Activated naive CD8-positive, alpha-beta T cell treated with anti-CD3 and anti-CD28 coated beads, Interleukin-2, amount 10 ng/mL, durations not matched to agents 7 days and 5 days (primary cell): ENCODE measurements at regions not wholly inside any gene's neighbourhood (a gene's known extent, or its start where the extent isn't known, plus 50 kb on each side); places are given as distances from the start of the nearest gene placed in this dataset.

Experiments used
- ATAC-seq: fragments of 150-1000 bp; cut with Tn5 transposase; one replicate; pipeline ENCODE4 v1.10.0; 2021; ENCODE audit warnings: low read depth, moderate library complexity
- POLR2A ChIA-PET: fragments of 350-600 bp; sonication (Branson Sonifier 250); formaldehyde crosslinking; loops from one replicate; lab custom pipeline; 2021; ENCODE audit warnings: antibody characterized with exemption; lab: Charles Lee
- DNase-seq: peaks from one replicate; pipeline ENCODE4 v3.0.0; 2021
- H3K27ac Mint-ChIP-seq: one replicate; pipeline ENCODE4 v1.8.0; 2022; ENCODE audit warnings: mild to moderate bottlenecking, mixed read lengths
- H3K27me3 Mint-ChIP-seq: one replicate; pipeline ENCODE4 v1.8.0; 2022; ENCODE audit warnings: mild to moderate bottlenecking, moderate library complexity, mixed read lengths
- H3K36me3 Mint-ChIP-seq: one replicate; pipeline ENCODE4 v1.8.0; 2021; ENCODE audit warnings: mild to moderate bottlenecking, mixed read lengths
- H3K4me1 Mint-ChIP-seq: one replicate; pipeline ENCODE4 v1.8.0; 2021; ENCODE audit warnings: mixed read lengths
- H3K4me3 Mint-ChIP-seq: one replicate; pipeline ENCODE4 v1.8.0; 2022; ENCODE audit warnings: mild to moderate bottlenecking, moderate library complexity, mixed read lengths
- H3K9me3 Mint-ChIP-seq: one replicate; pipeline ENCODE4 v1.8.0; 2021; ENCODE audit warnings: mixed read lengths

- ATAC-seq: no peak
- peaks cover 66% of the 10 kb centered on the region for H3K27me3 Mint-ChIP-seq
- H3K9me3 Mint-ChIP-seq: no peaks in the 10 kb centered on the region
- H3K4me3 Mint-ChIP-seq: no peak overlapping the region
- no peaks in the 10 kb centered on the region for H3K36me3 Mint-ChIP-seq
- no peak for DNase-seq
- H3K27ac Mint-ChIP-seq: no peak overlapping the region
- POLR2A ChIA-PET: no interaction called here
- H3K4me1 Mint-ChIP-seq: no peaks in the 10 kb centered on the region
These were observed 162.3 kb downstream of the ZNF281 start for GRCh38 chr1:200247518-200247917.

- DNase-seq (no peak), ATAC-seq (no peak)
- Mint-ChIP-seq H3K36me3 (no peaks in the 10 kb centered on the region), H3K4me3 (no peak overlapping the region), H3K27me3 (peaks cover 58% of the 10 kb centered on the region), H3K9me3 (no peaks in the 10 kb centered on the region), H3K27ac (no peak overlapping the region), H3K4me1 (peaks cover 4% of the 10 kb centered on the region)
- POLR2A ChIA-PET: no interaction called here
These were observed 164.4 kb downstream of the ZNF281 start for GRCh38 chr1:200245473-200245872.

GRCh38 chr1:200243042-200243437 lies 166.8 kb downstream of the ZNF281 start:
- Mint-ChIP-seq H3K27me3 (peaks cover 58% of the 10 kb centered on the region), H3K27ac (no peak overlapping the region), H3K36me3 (no peaks in the 10 kb centered on the region), H3K4me1 (peaks cover 4% of the 10 kb centered on the region), H3K4me3 (no peak overlapping the region), H3K9me3 (no peaks in the 10 kb centered on the region)
- ATAC-seq (no peak), DNase-seq (no peak)
- POLR2A ChIA-PET: no interaction called here

GRCh38 chr1:200242110-200243041 lies 167.5 kb downstream of the ZNF281 start:
- Mint-ChIP-seq H3K27me3 (peaks cover 51% of the 10 kb centered on the region), H3K27ac (no peak overlapping the region), H3K36me3 (no peaks in the 10 kb centered on the region), H3K4me1 (peaks cover 4% of the 10 kb centered on the region), H3K4me3 (no peak overlapping the region), H3K9me3 (no peaks in the 10 kb centered on the region)
- POLR2A ChIA-PET: no interaction called here
- DNase-seq (no peak), ATAC-seq (no peak)

GRCh38 chr1:200240656-200241055 lies 169.2 kb downstream of the ZNF281 start:
- ATAC-seq (no peak), DNase-seq (no peak)
- Mint-ChIP-seq H3K27me3 (peaks cover 46% of the 10 kb centered on the region), H3K9me3 (no peaks in the 10 kb centered on the region), H3K36me3 (no peaks in the 10 kb centered on the region), H3K27ac (no peak overlapping the region), H3K4me1 (peaks cover 4% of the 10 kb centered on the region), H3K4me3 (no peak overlapping the region)
- POLR2A ChIA-PET: no interaction called here

GRCh38 chr1:200238311-200238710 lies 171.5 kb downstream of the ZNF281 start:
- no peak for ATAC-seq
- no peak overlapping the region for H3K27ac Mint-ChIP-seq
- H3K27me3 Mint-ChIP-seq: peaks cover 35% of the 10 kb centered on the region
- H3K4me3 Mint-ChIP-seq: no peak overlapping the region
- POLR2A ChIA-PET: no interaction called here
- H3K4me1 Mint-ChIP-seq: peaks cover 4% of the 10 kb centered on the region
- DNase-seq: no peak
- H3K36me3 Mint-ChIP-seq: no peaks in the 10 kb centered on the region
- H3K9me3 Mint-ChIP-seq: no peaks in the 10 kb centered on the region

DNA sequence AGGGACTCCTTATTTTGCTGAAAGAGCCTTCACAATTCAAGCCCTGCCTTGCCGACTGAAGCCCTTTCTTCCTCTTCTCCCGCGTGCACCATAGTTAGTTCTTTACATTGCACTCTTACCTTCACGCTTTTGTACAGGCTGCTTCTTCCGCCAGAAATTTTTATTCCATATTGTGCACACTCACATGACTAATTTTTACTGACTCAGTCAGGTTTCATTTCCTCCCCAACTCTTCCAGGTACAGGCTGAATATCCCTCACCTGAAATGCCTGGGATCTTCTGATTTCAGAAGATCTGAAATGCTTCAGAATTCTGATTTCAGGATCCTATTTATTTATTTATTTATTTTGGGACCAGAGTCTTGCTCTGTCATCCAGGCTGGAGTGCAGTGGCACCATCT lies 172.8 kb downstream of the ZNF281 start:
- ATAC-seq (no peak), DNase-seq (no peak)
- Mint-ChIP-seq H3K4me1 (peaks cover 4% of the 10 kb centered on the region), H3K27ac (no peak overlapping the region), H3K27me3 (peaks cover 30% of the 10 kb centered on the region), H3K36me3 (no peaks in the 10 kb centered on the region), H3K4me3 (no peak overlapping the region), H3K9me3 (no peaks in the 10 kb centered on the region)
- POLR2A ChIA-PET: no interaction called here

- POLR2A ChIA-PET: no interaction called here
- H3K36me3 Mint-ChIP-seq: no peaks in the 10 kb centered on the region
- no peaks in the 10 kb centered on the region for H3K4me1 Mint-ChIP-seq
- no peak overlapping the region for H3K4me3 Mint-ChIP-seq
- H3K9me3 Mint-ChIP-seq: no peaks in the 10 kb centered on the region
- H3K27me3 Mint-ChIP-seq: peaks cover 24% of the 10 kb centered on the region
- DNase-seq: no peak
- H3K27ac Mint-ChIP-seq: no peak overlapping the region
- ATAC-seq: no peak
These were observed 174.9 kb downstream of the ZNF281 start for GRCh38 chr1:200234938-200235337.

GRCh38 chr1:200233393-200233792 lies 176.4 kb downstream of the ZNF281 start:
- H3K9me3 Mint-ChIP-seq: no peaks in the 10 kb centered on the region
- no peaks in the 10 kb centered on the region for H3K4me1 Mint-ChIP-seq
- ATAC-seq: no peak
- H3K27ac Mint-ChIP-seq: no peak overlapping the region
- no peaks in the 10 kb centered on the region for H3K36me3 Mint-ChIP-seq
- peaks cover 21% of the 10 kb centered on the region for H3K27me3 Mint-ChIP-seq
- POLR2A ChIA-PET: no interaction called here
- H3K4me3 Mint-ChIP-seq: no peak overlapping the region
- no peak for DNase-seq

DNA sequence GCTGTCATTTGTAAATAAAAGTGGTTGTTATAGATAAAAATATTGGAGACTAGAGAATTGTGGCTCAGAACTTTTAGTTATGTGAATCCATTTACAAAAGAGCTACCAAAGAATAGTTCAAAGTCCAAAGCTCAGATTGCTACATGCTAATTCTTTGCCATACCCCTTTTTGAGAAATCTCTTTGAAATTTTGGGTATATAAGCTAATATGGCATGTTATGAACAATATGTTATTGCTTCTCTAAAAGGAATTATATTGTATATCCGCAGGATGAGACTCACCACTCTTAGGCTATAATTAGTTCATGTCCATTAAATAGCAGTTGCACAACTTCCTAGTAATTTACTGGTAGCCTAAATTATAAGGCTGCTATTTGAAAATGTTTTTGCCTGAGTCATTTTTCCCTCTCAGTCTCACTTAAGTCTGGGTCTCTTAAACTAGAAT lies 178.0 kb downstream of the ZNF281 start:
- POLR2A ChIA-PET: no interaction called here
- Mint-ChIP-seq H3K27ac (no peak overlapping the region), H3K9me3 (no peaks in the 10 kb centered on the region), H3K4me3 (no peak overlapping the region), H3K4me1 (peaks cover 2% of the 10 kb centered on the region), H3K27me3 (peaks cover 24% of the 10 kb centered on the region), H3K36me3 (no peaks in the 10 kb centered on the region)
- ATAC-seq: no peak
- DNase-seq: no peak

GRCh38 chr1:200230671-200231070 lies 179.2 kb downstream of the ZNF281 start:
- Mint-ChIP-seq H3K27ac (no peak overlapping the region), H3K4me1 (peaks cover 10% of the 10 kb centered on the region), H3K36me3 (no peaks in the 10 kb centered on the region), H3K27me3 (peaks cover 19% of the 10 kb centered on the region), H3K4me3 (no peak overlapping the region), H3K9me3 (no peaks in the 10 kb centered on the region)
- ATAC-seq: no peak
- POLR2A ChIA-PET: no interaction called here
- no peak for DNase-seq

DNA sequence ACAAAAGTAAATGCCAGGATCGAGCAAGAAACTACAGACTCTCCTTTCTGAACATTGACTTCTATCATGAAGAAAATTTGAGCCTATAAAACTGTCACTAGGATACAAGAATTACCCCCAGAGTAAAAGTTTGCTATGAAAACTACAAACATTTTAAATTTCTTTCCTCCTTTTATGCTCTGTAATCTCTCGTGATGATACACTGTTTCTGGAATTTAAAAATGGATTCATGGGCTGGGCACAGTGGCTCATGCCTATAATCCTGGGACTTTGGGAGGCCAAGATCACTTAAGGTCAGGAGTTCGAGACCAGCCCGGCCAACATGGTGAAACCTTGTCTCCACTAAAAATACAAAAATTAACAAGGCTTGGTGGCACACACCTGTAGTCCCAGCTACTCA lies 181.3 kb downstream of the ZNF281 start:
- H3K36me3 Mint-ChIP-seq: no peaks in the 10 kb centered on the region
- no peak for ATAC-seq
- H3K9me3 Mint-ChIP-seq: peaks cover 4% of the 10 kb centered on the region
- POLR2A ChIA-PET: no interaction called here
- DNase-seq: no peak
- no peak overlapping the region for H3K27ac Mint-ChIP-seq
- H3K4me3 Mint-ChIP-seq: no peak overlapping the region
- H3K27me3 Mint-ChIP-seq: peaks cover 19% of the 10 kb centered on the region
- peaks cover 10% of the 10 kb centered on the region for H3K4me1 Mint-ChIP-seq

DNA sequence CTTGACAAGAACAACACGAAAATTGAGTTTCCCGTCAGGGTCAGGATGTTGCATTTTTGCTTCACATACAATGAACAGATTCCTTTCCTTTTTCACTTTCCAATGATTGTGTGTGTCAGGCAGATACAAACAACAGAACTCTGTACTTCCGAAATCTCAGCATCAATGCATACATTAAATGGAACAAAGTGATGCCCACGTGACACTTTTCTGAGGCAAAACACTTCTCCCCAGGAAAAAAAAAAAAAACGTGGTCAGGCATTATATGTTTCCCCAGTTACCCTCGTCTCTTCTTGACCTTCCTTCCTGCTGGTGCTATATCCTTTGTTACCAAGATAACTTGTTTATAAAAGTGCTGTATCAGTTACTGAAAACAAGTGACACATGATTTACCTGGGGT lies 181.8 kb downstream of the ZNF281 start:
- Mint-ChIP-seq H3K9me3 (peaks cover 4% of the 10 kb centered on the region), H3K27me3 (peaks cover 18% of the 10 kb centered on the region), H3K36me3 (no peaks in the 10 kb centered on the region), H3K4me1 (peaks cover 10% of the 10 kb centered on the region), H3K4me3 (no peak overlapping the region), H3K27ac (no peak overlapping the region)
- POLR2A ChIA-PET: no interaction called here
- ATAC-seq: no peak
- DNase-seq: no peak
